ENCODE measurements at regions not wholly inside any gene's neighbourhood (a gene's known extent, or its start where the extent isn't known, plus 50 kb on each side); places are given as distances from the start of the nearest gene placed in this dataset.

GRCh38 chr5:175001876-175002645 lies 277.7 kb downstream of the MSX2 start:
- TF ChIP-seq CTCF (IDR thresholded peaks at IDR 0.05), result no peak
- TF ChIP-seq POLR2AphosphoS5 (IDR thresholded peaks at IDR 0.05), result no peak
- no peak for TF ChIP-seq POLR2A (IDR thresholded peaks at IDR 0.05)

Measured in sigmoid colon (tissue), 4 donors.